Neural cell (in vitro differentiated cells): ENCODE measurements at regions not wholly inside any gene's neighbourhood (a gene's known extent, or its start where the extent isn't known, plus 50 kb on each side); places are given as distances from the start of the nearest gene placed in this dataset.

Source experiments
- CTCF ChIP-seq: fragments of 450-650 bp; IDR thresholded peaks from 2 replicates; pipeline ENCODE4 v1.5.1; 2014; ENCODE audit warnings: antibody characterized with exemption, mild to moderate bottlenecking, moderate library complexity; ENCODE audit not compliant: poor library complexity, severe bottlenecking
- EP300 ChIP-seq: fragments of 450-650 bp; conservative IDR thresholded peaks from 2 replicates; pipeline ENCODE4 v1.6.1; 2014; ENCODE audit warnings: antibody characterized with exemption, mild to moderate bottlenecking, moderate library complexity; ENCODE audit not compliant: poor library complexity, severe bottlenecking
- EZH2 ChIP-seq: fragments of 200-600, 300-800 bp; shearing (Covaris generic), sonication (generic); IDR thresholded peaks from 2 replicates; pipeline ENCODE4 v1.6.1; 2014; ENCODE audit warnings: antibody characterized with exemption, low read length, borderline replicate concordance, mild to moderate bottlenecking; ENCODE audit not compliant: insufficient read depth, poor library complexity, severe bottlenecking
- POLR2AphosphoS5 ChIP-seq: IDR thresholded peaks from 2 replicates; pipeline ENCODE4 v1.6.1; 2012
- RAD21 ChIP-seq: fragments of 450-650 bp; conservative IDR thresholded peaks from 2 replicates; pipeline ENCODE4 v1.6.1; 2014; ENCODE audit warnings: antibody characterized with exemption, mild to moderate bottlenecking, moderate library complexity
- REST ChIP-seq: IDR thresholded peaks from 2 replicates; pipeline ENCODE4 v1.6.1; 2012; ENCODE audit warnings: borderline replicate concordance
- TAF1 ChIP-seq: IDR thresholded peaks from 2 replicates; pipeline ENCODE4 v1.6.1; 2012; ENCODE audit warnings: low read depth

- TF ChIP-seq CTCF (no peak), REST (no peak), EZH2 (no peak), POLR2AphosphoS5 (no peak), EP300 (no peak), RAD21 (no peak), TAF1 (no peak)
These were observed 59.4 kb upstream of the PAX7 start for GRCh38 chr1:18571275-18571674.
